HG02840 (cell line): ENCODE measurements at regions not wholly inside any gene's neighbourhood (a gene's known extent, or its start where the extent isn't known, plus 50 kb on each side); places are given as distances from the start of the nearest gene placed in this dataset.
"Not testable (repeated sequence)": the region's sequence is repeated elsewhere in the genome, so short reads cannot be mapped to it uniquely, and the experiment has no call there.

Experiments used
- ATAC-seq: cut with Tn5 transposase; IDR thresholded peaks from one replicate; pipeline ENCODE4 v1.9.1; 2021; ENCODE audit warnings: mild to moderate bottlenecking, moderate library complexity, moderate number of reproducible peaks; ENCODE audit not compliant: unreplicated experiment, low FRiP score

DNA sequence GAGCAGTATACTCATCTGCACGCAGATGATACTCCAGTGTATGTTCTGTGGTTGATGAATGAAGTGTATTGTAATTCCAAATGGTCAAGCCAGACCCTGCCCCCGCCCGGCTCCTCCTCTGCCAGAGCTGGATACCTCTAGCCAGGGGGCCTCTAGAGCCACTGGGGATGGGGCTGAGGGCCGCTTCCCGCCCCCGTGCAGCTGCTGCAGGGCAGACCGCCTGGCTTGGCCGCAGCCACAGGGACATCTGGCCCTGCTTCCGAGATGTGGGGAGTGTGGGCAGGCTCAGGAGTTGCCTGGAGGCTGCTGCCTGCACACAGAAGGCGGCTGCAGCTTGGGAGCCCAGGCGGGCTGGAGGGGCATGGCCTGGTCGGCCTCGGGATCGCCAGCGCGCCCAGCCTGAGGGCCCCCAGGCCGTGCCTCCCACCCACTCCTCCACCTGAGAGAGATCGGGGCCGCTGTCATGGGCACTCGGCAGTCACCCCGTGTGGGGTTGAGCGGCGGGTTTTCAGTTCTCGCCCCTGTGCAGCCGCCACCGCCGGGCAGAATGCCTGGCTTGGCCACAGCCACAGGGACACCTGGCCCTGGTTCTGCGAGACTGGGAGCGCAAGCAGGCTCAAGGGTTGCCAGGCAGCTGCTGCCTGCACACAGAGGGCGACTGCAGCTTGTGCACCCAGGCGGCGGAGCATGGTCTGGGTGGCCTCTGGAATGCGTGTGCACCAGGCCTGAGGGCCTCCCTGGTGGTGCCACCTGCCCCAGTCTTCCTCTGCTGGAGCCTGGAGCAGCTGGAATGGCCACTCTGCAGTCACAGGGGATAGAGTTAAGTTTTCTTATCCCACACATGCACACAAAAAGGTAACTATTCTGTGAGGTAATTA lies 1643.7 kb downstream of the SPATA31A7 start:
- not testable (repeated sequence) for ATAC-seq

GRCh38 chr9:62837254-62837911 lies 1647.5 kb downstream of the SPATA31A7 start:
- ATAC-seq = peak; percentile 12

- peak; percentile 100 for ATAC-seq
Measured at GRCh38 chr9:62838024-62838718, 1648.3 kb downstream of the SPATA31A7 start.

- not testable (repeated sequence) for ATAC-seq
Measured at GRCh38 chr9:62839168-62839567, 1649.3 kb downstream of the SPATA31A7 start.

DNA sequence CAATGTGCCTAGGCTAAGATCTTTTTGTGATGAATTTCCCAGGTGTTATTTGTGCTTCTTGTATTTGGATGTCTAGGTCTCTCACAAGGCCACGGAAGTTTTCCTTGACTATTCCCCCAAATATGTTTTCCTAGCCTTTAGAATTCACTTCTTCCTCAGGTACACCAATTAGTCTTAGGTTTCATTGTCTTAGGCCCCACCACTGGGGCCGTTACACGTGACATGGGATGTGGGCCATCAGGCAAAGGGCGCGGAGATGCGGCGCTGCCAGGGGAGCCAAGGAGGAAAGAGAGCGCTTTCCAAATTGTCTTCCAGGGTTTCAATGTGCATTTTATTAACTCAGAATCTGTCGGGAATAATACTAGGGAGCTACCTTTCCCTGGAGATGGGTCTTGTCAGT lies 1653.3 kb downstream of the SPATA31A7 start:
- not testable (repeated sequence) for ATAC-seq

DNA sequence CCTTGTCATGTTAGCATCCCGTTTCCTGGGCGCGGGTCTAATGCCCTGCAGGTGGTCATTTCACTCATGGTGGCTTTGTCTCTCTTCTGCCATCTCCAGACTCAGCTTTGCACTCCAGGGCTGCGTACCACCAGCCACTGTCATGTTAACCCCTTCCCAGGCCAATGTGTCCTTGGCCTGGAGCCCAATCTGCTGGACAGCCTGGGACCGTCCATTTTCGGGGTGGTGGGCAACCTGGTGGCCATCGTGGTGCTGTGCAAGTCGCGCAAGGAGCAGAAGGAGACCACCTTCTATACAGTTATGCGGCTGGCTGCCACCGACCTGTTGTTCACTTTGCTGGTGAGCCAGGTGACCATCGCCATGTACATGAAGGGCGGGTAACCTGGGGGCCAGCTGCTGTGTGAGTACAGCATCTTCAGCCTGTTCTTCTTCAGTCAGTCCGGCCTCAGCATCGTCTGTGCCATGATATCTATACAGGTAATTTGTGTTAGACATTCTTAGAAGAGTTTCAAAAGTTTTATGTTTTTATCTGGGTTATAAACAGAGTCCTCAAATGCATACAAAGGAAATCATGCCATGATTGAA lies 1654.0 kb downstream of the SPATA31A7 start:
- not testable (repeated sequence) for ATAC-seq

DNA sequence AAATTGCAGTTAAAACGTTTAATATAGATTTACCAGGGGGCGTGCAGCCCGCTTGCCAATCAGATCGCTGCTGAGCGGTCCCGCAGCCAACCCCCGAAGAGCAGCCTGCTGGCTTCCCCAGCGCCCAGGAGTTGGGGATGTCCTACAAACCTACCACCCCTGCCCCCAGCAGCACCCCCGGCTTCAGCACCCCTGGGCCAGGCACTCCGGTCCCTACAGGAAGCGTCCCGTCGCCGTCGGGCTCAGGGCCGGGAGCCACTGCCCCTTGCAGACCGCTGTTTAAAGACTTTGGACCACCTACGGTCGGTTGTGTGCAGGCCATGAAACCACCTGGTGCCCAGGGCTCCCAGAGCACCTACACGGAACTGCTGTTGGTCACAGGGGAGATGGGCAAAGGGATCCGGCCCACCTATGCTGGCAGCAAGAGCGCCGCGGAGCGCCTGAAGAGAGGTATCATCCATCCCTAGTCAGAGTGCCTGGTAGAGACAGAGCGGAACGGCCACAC lies 1654.9 kb downstream of the SPATA31A7 start:
- ATAC-seq = not testable (repeated sequence)

DNA sequence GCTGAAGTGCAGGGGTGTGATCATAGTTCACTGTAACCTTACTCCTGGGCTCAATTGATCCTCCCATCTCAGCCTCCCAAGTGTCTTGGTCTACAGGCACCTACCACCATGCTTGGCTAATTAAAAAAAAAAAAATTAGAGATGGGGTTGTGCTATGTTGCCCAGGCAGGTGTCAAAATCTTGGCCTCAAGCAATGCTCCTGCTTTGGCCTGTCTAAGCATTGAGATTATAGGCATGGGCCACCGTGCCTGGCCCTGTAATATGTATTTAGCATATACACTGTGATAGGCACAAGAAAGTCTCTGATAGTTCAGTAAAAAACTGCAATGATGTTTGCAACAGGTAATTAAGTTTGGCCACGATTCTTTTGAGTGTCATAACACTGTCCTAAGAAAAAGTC lies 1658.4 kb downstream of the SPATA31A7 start:
- ATAC-seq = not testable (repeated sequence)

- ATAC-seq = not testable (repeated sequence)
Measured at GRCh38 chr9:62849991-62850390, 1660.2 kb downstream of the SPATA31A7 start.

DNA sequence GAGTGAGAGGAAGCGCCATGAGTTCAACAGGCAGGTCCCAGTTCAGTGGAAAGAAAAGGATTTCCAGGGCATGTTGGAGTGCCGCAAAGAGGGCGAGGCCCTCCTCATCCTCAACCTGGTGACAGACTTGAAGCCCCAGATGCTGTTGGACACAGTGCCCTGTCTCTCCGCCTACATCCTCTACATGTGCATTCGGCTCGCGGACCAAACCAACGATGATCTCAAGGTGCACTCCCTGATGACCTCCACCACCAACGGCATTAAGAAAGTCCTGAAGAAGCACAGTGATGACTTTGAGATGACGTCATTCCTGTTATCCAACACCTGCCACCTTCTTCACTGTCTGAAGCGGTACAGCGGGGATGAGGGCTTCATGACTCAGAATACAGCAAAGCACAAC lies 1667.4 kb downstream of the SPATA31A7 start:
- ATAC-seq = not testable (repeated sequence)

GRCh38 chr9:62858240-62858639 lies 1668.4 kb downstream of the SPATA31A7 start:
- ATAC-seq = not testable (repeated sequence)

- ATAC-seq = not testable (repeated sequence)
Measured at GRCh38 chr9:62860939-62861860, 1671.4 kb downstream of the SPATA31A7 start.

DNA sequence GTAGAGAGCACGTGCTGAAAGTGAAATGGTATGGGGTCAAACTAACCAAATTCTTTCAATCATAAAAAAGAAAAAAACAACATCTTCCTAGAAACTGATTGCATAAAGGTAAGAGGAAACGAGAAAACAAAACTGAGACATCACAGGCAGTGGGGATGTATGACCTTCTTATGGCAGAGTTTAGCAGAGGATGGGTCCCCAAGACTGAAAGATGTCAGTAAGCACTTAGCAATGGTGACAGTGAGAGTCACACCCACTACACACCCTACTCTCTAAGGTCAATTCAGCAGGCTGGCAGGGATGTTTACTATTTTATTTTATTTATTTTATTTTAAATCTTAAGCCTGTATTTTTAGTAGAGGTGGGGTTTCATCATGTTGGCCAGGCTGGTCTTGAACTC lies 1672.3 kb downstream of the SPATA31A7 start:
- ATAC-seq = not testable (repeated sequence)

- ATAC-seq = not testable (repeated sequence)
Measured at GRCh38 chr9:62863319-62863718, 1673.5 kb downstream of the SPATA31A7 start.

DNA sequence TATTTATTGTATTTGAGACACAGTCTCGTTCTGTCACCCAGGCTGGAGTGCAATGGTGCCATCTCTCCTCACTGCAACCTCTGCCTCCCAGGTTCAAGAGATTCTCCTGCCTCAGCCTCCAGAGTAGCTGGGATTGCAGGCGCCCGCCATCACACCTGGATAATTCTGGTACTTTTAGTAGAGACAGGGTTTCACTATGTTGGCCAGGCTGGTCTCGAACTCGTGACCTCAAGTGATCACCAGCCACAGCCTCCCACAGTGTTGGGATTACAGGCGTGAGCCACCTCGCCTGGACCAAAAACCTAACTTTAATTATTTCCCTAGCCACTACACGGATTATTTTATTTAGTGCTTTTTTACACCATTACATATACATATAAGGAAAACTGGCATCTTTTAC lies 1674.0 kb downstream of the SPATA31A7 start:
- not testable (repeated sequence) for ATAC-seq

- ATAC-seq = not testable (repeated sequence)
Measured at GRCh38 chr9:62864481-62865469, 1674.9 kb downstream of the SPATA31A7 start.

DNA sequence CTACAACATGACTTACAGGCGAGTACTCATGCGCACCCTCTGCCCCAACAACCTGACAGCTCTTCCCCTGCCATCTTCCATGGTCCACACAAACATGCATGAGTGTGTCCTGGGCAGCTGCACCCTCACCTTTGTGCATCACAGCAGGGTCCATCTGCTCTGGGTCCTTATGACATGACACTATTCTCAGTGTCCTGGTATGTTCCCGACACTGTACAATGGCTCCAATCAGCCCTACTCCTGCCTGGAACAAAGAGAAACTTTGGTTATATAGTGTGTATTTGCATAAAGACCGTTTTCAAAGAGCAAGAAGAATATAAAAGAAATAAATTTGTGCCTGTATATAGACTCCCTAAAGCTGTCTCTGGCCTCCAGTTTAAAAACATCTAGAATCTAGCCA lies 1679.2 kb downstream of the SPATA31A7 start:
- not testable (repeated sequence) for ATAC-seq

DNA sequence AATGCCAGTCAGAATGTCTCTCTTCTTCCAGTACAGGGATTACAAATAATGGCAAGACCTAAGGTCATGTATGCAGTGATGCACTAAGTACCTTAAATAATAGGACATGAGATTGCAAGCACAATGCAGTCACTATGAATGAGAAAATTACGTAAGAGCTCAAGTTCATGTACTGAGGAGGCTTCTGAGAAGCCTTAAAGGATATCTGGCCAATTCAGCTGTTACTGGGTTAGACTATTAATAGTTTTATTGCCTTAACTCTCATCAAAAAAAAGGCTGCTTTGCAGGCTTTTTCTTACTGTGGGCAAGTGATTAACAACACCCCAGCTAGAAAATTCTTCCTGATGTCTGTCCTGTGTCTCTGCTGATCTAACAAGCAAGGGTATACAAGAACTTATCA lies 1681.9 kb downstream of the SPATA31A7 start:
- not testable (repeated sequence) for ATAC-seq
